OCI-LY1 (cell line): ENCODE measurements at regions not wholly inside any gene's neighbourhood (a gene's known extent, or its start where the extent isn't known, plus 50 kb on each side); places are given as distances from the start of the nearest gene placed in this dataset.

Experiments
- EZH2 ChIP-seq: fragments of 200-600 bp; sonication (generic), shearing (Covaris generic); IDR thresholded peaks from 2 replicates; pipeline ENCODE4 v1.8.0; 2017; ENCODE audit warnings: borderline replicate concordance, mixed run types, mild to moderate bottlenecking, antibody characterized with exemption, low read length, moderate library complexity, mixed read lengths
- TF ChIP-seq, protein P1 (sequence below): fragments of 200-600 bp; sonication (generic), shearing (Covaris generic); IDR thresholded peaks from 2 replicates; pipeline ENCODE4 v1.5.1; 2017; ENCODE audit warnings: mild to moderate bottlenecking, antibody characterized with exemption, low read length, moderate library complexity, mixed read lengths

- TF ChIP-seq, protein P1, sequence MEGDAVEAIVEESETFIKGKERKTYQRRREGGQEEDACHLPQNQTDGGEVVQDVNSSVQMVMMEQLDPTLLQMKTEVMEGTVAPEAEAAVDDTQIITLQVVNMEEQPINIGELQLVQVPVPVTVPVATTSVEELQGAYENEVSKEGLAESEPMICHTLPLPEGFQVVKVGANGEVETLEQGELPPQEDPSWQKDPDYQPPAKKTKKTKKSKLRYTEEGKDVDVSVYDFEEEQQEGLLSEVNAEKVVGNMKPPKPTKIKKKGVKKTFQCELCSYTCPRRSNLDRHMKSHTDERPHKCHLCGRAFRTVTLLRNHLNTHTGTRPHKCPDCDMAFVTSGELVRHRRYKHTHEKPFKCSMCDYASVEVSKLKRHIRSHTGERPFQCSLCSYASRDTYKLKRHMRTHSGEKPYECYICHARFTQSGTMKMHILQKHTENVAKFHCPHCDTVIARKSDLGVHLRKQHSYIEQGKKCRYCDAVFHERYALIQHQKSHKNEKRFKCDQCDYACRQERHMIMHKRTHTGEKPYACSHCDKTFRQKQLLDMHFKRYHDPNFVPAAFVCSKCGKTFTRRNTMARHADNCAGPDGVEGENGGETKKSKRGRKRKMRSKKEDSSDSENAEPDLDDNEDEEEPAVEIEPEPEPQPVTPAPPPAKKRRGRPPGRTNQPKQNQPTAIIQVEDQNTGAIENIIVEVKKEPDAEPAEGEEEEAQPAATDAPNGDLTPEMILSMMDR: no peak
- TF ChIP-seq EZH2: no peak
Measured at GRCh38 chr12:34600592-34601462, 578.5 kb downstream of the ALG10 start.
